Right lobe of liver (tissue), 4 donors: ENCODE measurements at regions not wholly inside any gene's neighbourhood (a gene's known extent, or its start where the extent isn't known, plus 50 kb on each side); places are given as distances from the start of the nearest gene placed in this dataset.

Experiments used
- CTCF ChIP-seq, 4 donors: fragments of 200-600 bp in 3 of 4; fragments of 450-650 bp in 1 of 4; IDR thresholded peaks; one replicate each; pipeline versions ENCODE4 v1.5.1 to v1.8.0; 2016 to 2022; ENCODE audit warnings: antibody characterized with exemption in 4 of 4, mild to moderate bottlenecking in 2 of 4
- POLR2A ChIP-seq: fragments of 450-650 bp; IDR thresholded peaks from one replicate; pipeline ENCODE4 v1.6.1; 2017; ENCODE audit warnings: antibody characterized with exemption, mild to moderate bottlenecking
- donor health status: DM: no; HTN: no; CAD: no.
- donor health status: DM: no; HTN: no; CAD: no.
- donor health status: DM: no; HTN: yes; CAD: no.

GRCh38 chr6:68059899-68060298 lies 575.2 kb upstream of the ADGRB3 start:
- no peak for TF ChIP-seq CTCF (IDR thresholded peaks at IDR 0.05)
- TF ChIP-seq POLR2A: no peak
